ENCODE measurements at regions not wholly inside any gene's neighbourhood (a gene's known extent, or its start where the extent isn't known, plus 50 kb on each side); places are given as distances from the start of the nearest gene placed in this dataset.

DNA sequence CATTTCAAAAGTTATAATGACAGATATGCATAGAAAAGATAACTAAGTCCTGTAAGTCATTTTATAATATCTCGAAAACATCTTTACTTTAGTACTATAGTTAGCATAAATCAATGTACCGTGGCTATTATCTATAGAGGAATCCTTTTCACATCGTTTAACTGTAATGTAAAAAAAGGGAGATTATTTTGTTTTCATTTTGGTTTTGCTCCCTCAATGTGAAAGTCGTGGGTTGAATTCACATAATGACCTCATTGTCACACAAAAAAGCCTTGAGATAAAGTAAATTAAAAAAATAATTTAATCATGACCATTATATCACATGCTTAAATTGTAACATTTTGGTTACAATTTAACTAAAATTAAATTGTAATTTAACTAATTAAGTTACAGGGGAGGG is 560.5 kb upstream of the POT1 start:
- TF ChIP-seq, protein P1, sequence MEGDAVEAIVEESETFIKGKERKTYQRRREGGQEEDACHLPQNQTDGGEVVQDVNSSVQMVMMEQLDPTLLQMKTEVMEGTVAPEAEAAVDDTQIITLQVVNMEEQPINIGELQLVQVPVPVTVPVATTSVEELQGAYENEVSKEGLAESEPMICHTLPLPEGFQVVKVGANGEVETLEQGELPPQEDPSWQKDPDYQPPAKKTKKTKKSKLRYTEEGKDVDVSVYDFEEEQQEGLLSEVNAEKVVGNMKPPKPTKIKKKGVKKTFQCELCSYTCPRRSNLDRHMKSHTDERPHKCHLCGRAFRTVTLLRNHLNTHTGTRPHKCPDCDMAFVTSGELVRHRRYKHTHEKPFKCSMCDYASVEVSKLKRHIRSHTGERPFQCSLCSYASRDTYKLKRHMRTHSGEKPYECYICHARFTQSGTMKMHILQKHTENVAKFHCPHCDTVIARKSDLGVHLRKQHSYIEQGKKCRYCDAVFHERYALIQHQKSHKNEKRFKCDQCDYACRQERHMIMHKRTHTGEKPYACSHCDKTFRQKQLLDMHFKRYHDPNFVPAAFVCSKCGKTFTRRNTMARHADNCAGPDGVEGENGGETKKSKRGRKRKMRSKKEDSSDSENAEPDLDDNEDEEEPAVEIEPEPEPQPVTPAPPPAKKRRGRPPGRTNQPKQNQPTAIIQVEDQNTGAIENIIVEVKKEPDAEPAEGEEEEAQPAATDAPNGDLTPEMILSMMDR (IDR thresholded peaks at IDR 0.05), result no peak
- TF ChIP-seq POLR2A (IDR thresholded peaks at IDR 0.05), result no peak

All from thyroid gland (tissue), 4 donors.